ENCODE measurements at regions not wholly inside any gene's neighbourhood (a gene's known extent, or its start where the extent isn't known, plus 50 kb on each side); places are given as distances from the start of the nearest gene placed in this dataset.

- Histone ChIP-seq H3K27ac (ENCODE audit: extremely low read length, insufficient read depth, low read length) (no peak overlapping the region), H2AFZ (ENCODE audit: low read length) (no peak overlapping the region), H3K4me3 (replicated peaks in 1 of 3; ENCODE audit: insufficient read depth in 1 of 3, low read depth in 2 of 3, low read length in 3 of 3) (no peak overlapping the region), H3K4me1 (ENCODE audit: insufficient read depth, low read length) (no peaks in the 10 kb centered on the region), H3K27me3 (ENCODE audit: control insufficient read depth in 1 of 2, insufficient read depth in 2 of 2, low read length in 2 of 2) (no peaks in the 10 kb centered on the region), H3K9me3 (ENCODE audit: low read length) (no peaks in the 10 kb centered on the region), H4K20me1 (ENCODE audit: insufficient read depth, low read length) (no peaks in the 10 kb centered on the region), H3K79me2 (ENCODE audit: insufficient read depth, low read length) (no peaks in the 10 kb centered on the region), H3K4me2 (ENCODE audit: low read depth, low read length) (no peak overlapping the region), H3K9ac (ENCODE audit: insufficient read depth, low read depth, low read length) (no peak overlapping the region), H3K36me3 (replicated peaks in 1 of 2; ENCODE audit: control insufficient read depth in 1 of 2, insufficient read depth in 2 of 2, low read length in 2 of 2) (no peaks in the 10 kb centered on the region)
- in situ Hi-C loops (cut with HindIII; ENCODE audit: extremely low pct_ligation_motif_present, low pct_unique_long_range_greater_than_20kb) (loop anchor here (10.0 kb wide), 2 partner anchors 116 to 486 kb away; no protein-coding TSS in a partner anchor), intact Hi-C loops (cut with micrococcal nuclease; ENCODE audit: unreplicated experiment) (no loop called here)
- no peak for FAIRE-seq
- POLR2A ChIA-PET: no interaction called here
- WGBS (ENCODE audit: low lambda C conversion rate): 84% methylated on average over 3 of the region's 3 CpGs
- no TSS peak for BruUV-seq (replicated peaks)
- CTCF ChIA-PET (ENCODE audit: low intra/inter-chr PET ratio, low total read pairs): no interaction called here
- DNase-seq (ENCODE audit: low spot score): no peak
- TF ChIP-seq ZNF740 (CRISPR knock-in tag; IDR thresholded peaks at IDR 0.05): no peak
- no peak for TF ChIP-seq THYN1 (CRISPR knock-in tag; IDR thresholded peaks at IDR 0.05; ENCODE audit: borderline replicate concordance, low read depth)
- no peak for TF ChIP-seq FOXM1 (CRISPR knock-in tag; IDR thresholded peaks at IDR 0.05)
- TF ChIP-seq, protein P1, sequence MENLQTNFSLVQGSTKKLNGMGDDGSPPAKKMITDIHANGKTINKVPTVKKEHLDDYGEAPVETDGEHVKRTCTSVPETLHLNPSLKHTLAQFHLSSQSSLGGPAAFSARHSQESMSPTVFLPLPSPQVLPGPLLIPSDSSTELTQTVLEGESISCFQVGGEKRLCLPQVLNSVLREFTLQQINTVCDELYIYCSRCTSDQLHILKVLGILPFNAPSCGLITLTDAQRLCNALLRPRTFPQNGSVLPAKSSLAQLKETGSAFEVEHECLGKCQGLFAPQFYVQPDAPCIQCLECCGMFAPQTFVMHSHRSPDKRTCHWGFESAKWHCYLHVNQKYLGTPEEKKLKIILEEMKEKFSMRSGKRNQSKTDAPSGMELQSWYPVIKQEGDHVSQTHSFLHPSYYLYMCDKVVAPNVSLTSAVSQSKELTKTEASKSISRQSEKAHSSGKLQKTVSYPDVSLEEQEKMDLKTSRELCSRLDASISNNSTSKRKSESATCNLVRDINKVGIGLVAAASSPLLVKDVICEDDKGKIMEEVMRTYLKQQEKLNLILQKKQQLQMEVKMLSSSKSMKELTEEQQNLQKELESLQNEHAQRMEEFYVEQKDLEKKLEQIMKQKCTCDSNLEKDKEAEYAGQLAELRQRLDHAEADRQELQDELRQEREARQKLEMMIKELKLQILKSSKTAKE (CRISPR knock-in tag; IDR thresholded peaks at IDR 0.05; ENCODE audit: borderline replicate concordance): no peak
- no peak for TF ChIP-seq MLXIP (CRISPR knock-in tag; IDR thresholded peaks at IDR 0.05; ENCODE audit: borderline replicate concordance)
- TF ChIP-seq ATF6 (CRISPR knock-in tag; conservative IDR thresholded peaks at IDR 0.05): no peak
- no peak for TF ChIP-seq ZFP90 (CRISPR knock-in tag; IDR thresholded peaks at IDR 0.05; ENCODE audit: borderline replicate concordance)
- TF ChIP-seq ATM (IDR thresholded peaks at IDR 0.05; ENCODE audit: borderline replicate concordance): no peak
- no peak for TF ChIP-seq ZNF780A (CRISPR knock-in tag; IDR thresholded peaks at IDR 0.05)
- no peak for TF ChIP-seq HINFP (CRISPR knock-in tag; IDR thresholded peaks at IDR 0.05; ENCODE audit: low read depth)
- TF ChIP-seq CHD2 (IDR thresholded peaks at IDR 0.05; ENCODE audit: low read depth, low read length): no peak
- no peak for ATAC-seq
Measured at GRCh38 chr4:151600432-151600831, 160.4 kb downstream of the GATB start.
